NCI-H82 (cell line): ENCODE measurements at regions not wholly inside any gene's neighbourhood (a gene's known extent, or its start where the extent isn't known, plus 50 kb on each side); places are given as distances from the start of the nearest gene placed in this dataset.
"Not testable (repeated sequence)": the region's sequence is repeated elsewhere in the genome, so short reads cannot be mapped to it uniquely, and the experiment has no call there.

Experiments
- DNase-seq: peaks from one replicate; lab custom pipeline; 2025; lab: John Stamatoyannopoulos, UW

GRCh38 chr1:88472298-88472697 lies 211.8 kb upstream of the PKN2 start:
- no peak for DNase-seq

- no peak for DNase-seq
These were observed 211.4 kb upstream of the PKN2 start for GRCh38 chr1:88472714-88473113.

GRCh38 chr1:88474555-88475304 lies 209.3 kb upstream of the PKN2 start:
- no peak for DNase-seq

GRCh38 chr1:88484881-88485280 lies 199.2 kb upstream of the PKN2 start:
- no peak for DNase-seq

- DNase-seq: no peak
These were observed 195.8 kb upstream of the PKN2 start for GRCh38 chr1:88488237-88488636.

- no peak for DNase-seq
These were observed 193.4 kb upstream of the PKN2 start for GRCh38 chr1:88490676-88491075.

- no peak for DNase-seq
These were observed 184.4 kb upstream of the PKN2 start for GRCh38 chr1:88499671-88500070.

GRCh38 chr1:88502886-88503285 lies 181.2 kb upstream of the PKN2 start:
- DNase-seq: no peak

- DNase-seq: peak; percentile 41
These were observed 180.4 kb upstream of the PKN2 start for GRCh38 chr1:88503646-88504045.

GRCh38 chr1:88504601-88505000 lies 179.5 kb upstream of the PKN2 start:
- DNase-seq: no peak

GRCh38 chr1:88509379-88509778 lies 174.7 kb upstream of the PKN2 start:
- DNase-seq: no peak

- DNase-seq: no peak
These were observed 169.5 kb upstream of the PKN2 start for GRCh38 chr1:88514544-88515060.

GRCh38 chr1:88517499-88517898 lies 166.6 kb upstream of the PKN2 start:
- DNase-seq: not testable (repeated sequence)

- peak; percentile 74 for DNase-seq
These were observed 164.9 kb upstream of the PKN2 start for GRCh38 chr1:88519156-88519555.

GRCh38 chr1:88523854-88524528 lies 160.1 kb upstream of the PKN2 start:
- DNase-seq: no peak

- DNase-seq: no peak
These were observed 157.6 kb upstream of the PKN2 start for GRCh38 chr1:88526456-88526855.

- DNase-seq: no peak
These were observed 155.3 kb upstream of the PKN2 start for GRCh38 chr1:88528792-88529191.

GRCh38 chr1:88529581-88529980 lies 154.5 kb upstream of the PKN2 start:
- DNase-seq: no peak

- no peak for DNase-seq
These were observed 153.8 kb upstream of the PKN2 start for GRCh38 chr1:88530246-88530645.

GRCh38 chr1:88537787-88538186 lies 146.3 kb upstream of the PKN2 start:
- no peak for DNase-seq

- DNase-seq: no peak
These were observed 145.7 kb upstream of the PKN2 start for GRCh38 chr1:88538222-88538899.

- no peak for DNase-seq
These were observed 143.8 kb upstream of the PKN2 start for GRCh38 chr1:88540255-88540654.

- no peak for DNase-seq
These were observed 142.5 kb upstream of the PKN2 start for GRCh38 chr1:88541596-88541995.
